ENCODE measurements at regions not wholly inside any gene's neighbourhood (a gene's known extent, or its start where the extent isn't known, plus 50 kb on each side); places are given as distances from the start of the nearest gene placed in this dataset.

- DNase-seq (ENCODE audit: extremely low read depth, low read depth), result no peak
- no peak for TF ChIP-seq CTCF (IDR thresholded peaks at IDR 0.05; ENCODE audit: low read depth, low read length, missing control alignments)
- H3K4me3 ChIP-seq (replicated peaks; ENCODE audit: low read depth, low read length), result no peak overlapping the region
These were observed 568.8 kb upstream of the ZFHX3 start for GRCh38 chr16:73616770-73617169.

GRCh38 chr16:73616166-73616753 lies 568.3 kb upstream of the ZFHX3 start:
- no peak overlapping the region for H3K4me3 ChIP-seq (replicated peaks; ENCODE audit: low read depth, low read length)
- no peak for TF ChIP-seq CTCF (IDR thresholded peaks at IDR 0.05; ENCODE audit: low read depth, low read length, missing control alignments)
- no peak for DNase-seq (ENCODE audit: extremely low read depth, low read depth)

- H3K4me3 ChIP-seq (replicated peaks; ENCODE audit: low read depth, low read length), result no peak overlapping the region
- TF ChIP-seq CTCF (IDR thresholded peaks at IDR 0.05; ENCODE audit: low read depth, low read length, missing control alignments), result no peak
These were observed 567.4 kb upstream of the ZFHX3 start for GRCh38 chr16:73615071-73615940.

GRCh38 chr16:73614131-73614530 lies 566.2 kb upstream of the ZFHX3 start:
- no peak for DNase-seq (ENCODE audit: extremely low read depth, low read depth)
- H3K4me3 ChIP-seq (replicated peaks; ENCODE audit: low read depth, low read length), result no peak overlapping the region
- no peak for TF ChIP-seq CTCF (IDR thresholded peaks at IDR 0.05; ENCODE audit: low read depth, low read length, missing control alignments)

More at GRCh38 chr16:73615071-73615940, 567.4 kb upstream of the ZFHX3 start:
- no peak for DNase-seq (ENCODE audit: extremely low read depth, low read depth)

- TF ChIP-seq CTCF (IDR thresholded peaks at IDR 0.05; ENCODE audit: low read depth, low read length, missing control alignments), result no peak
- no peak for DNase-seq (ENCODE audit: extremely low read depth, low read depth)
- no peak overlapping the region for H3K4me3 ChIP-seq (replicated peaks; ENCODE audit: low read depth, low read length)
These were observed 562.8 kb upstream of the ZFHX3 start for GRCh38 chr16:73610605-73611156.

- H3K4me3 ChIP-seq (replicated peaks; ENCODE audit: low read depth, low read length), result no peak overlapping the region
- DNase-seq (ENCODE audit: extremely low read depth, low read depth), result no peak
- TF ChIP-seq CTCF (IDR thresholded peaks at IDR 0.05; ENCODE audit: low read depth, low read length, missing control alignments), result no peak
These were observed 562.2 kb upstream of the ZFHX3 start for GRCh38 chr16:73610160-73610559.

Measured in HFF-Myc (cell line).